ENCODE measurements at regions not wholly inside any gene's neighbourhood (a gene's known extent, or its start where the extent isn't known, plus 50 kb on each side); places are given as distances from the start of the nearest gene placed in this dataset.

DNA sequence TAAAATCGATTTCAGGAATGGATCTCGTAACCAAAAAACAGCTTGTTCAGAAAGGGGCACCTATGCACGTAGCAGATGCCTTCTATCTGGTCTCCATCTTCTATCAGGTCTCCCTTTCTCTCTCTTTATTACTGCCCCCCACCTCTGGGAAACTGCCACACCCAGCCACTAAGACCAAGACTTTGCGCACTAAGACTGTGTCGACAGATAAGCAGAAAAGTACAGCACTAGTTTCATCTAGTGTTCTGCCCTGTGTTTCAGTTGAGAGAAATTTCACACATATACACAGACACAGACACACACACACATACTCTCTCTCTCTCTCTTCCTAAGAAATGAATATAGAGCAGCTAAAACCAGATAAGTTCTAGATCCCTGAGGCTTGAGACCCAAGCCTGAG is 210.1 kb upstream of the MAP3K1 start:
- TF ChIP-seq EP300 (IDR thresholded peaks at IDR 0.05), result no peak
- TF ChIP-seq POLR2A (IDR thresholded peaks at IDR 0.05; ENCODE audit: low read depth), result no peak
- TF ChIP-seq POLR2AphosphoS5 (IDR thresholded peaks at IDR 0.05), result no peak
- TF ChIP-seq, protein P1, sequence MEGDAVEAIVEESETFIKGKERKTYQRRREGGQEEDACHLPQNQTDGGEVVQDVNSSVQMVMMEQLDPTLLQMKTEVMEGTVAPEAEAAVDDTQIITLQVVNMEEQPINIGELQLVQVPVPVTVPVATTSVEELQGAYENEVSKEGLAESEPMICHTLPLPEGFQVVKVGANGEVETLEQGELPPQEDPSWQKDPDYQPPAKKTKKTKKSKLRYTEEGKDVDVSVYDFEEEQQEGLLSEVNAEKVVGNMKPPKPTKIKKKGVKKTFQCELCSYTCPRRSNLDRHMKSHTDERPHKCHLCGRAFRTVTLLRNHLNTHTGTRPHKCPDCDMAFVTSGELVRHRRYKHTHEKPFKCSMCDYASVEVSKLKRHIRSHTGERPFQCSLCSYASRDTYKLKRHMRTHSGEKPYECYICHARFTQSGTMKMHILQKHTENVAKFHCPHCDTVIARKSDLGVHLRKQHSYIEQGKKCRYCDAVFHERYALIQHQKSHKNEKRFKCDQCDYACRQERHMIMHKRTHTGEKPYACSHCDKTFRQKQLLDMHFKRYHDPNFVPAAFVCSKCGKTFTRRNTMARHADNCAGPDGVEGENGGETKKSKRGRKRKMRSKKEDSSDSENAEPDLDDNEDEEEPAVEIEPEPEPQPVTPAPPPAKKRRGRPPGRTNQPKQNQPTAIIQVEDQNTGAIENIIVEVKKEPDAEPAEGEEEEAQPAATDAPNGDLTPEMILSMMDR (IDR thresholded peaks at IDR 0.05), result no peak
- H3K36me3 ChIP-seq, result no peaks in the 10 kb centered on the region
- WGBS, result 93% methylated on average over 5 of the region's 5 CpGs

DNA sequence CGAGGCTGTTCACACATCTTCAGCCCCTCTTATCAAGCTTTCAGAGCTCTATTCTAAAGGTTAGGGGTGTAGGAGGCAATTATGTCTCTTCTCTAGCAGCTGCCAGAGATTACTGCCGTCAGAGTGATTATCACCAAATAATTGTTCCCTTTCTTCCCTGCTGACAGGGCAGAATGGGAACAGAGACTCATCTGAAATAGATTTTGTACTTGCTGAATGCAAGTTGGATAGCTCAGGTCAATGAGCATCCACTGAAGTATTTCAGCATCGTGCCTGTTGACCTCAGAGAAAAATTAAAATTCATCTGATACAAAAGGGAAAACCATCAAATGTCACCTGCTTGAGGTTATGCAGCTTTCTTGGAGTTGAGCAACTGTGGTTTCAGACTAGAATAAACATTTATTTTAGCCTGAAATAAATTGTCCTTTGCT is 213.7 kb upstream of the MAP3K1 start:
- Histone ChIP-seq H3K27me3 (no peaks in the 10 kb centered on the region), H3K4me3 (no peak overlapping the region), H3K4me1 (peaks cover 4 to 28% (median 17%) of the 10 kb centered on the region in 4 donors), H3K27ac (replicated peaks in 1 of 4) (no peak overlapping the region), H3K36me3 (no peaks in the 10 kb centered on the region), H3K9me3 (no peaks in the 10 kb centered on the region)
- WGBS, result 35% methylated on average over 3 of the region's 3 CpGs
- TF ChIP-seq POLR2AphosphoS5 (IDR thresholded peaks at IDR 0.05) (peak in 1 of 2 donors; percentile 56), POLR2A (IDR thresholded peaks at IDR 0.05; ENCODE audit: low read depth) (no peak)
- TF ChIP-seq, protein P1 (IDR thresholded peaks at IDR 0.05), result no peak
- no peak for DNase-seq (ENCODE audit: extremely low spot score)
- intact Hi-C loops (cut with DNase I), result no loop called here

More for the DNA sequence above, 210.1 kb upstream of the MAP3K1 start:
- Histone ChIP-seq H3K4me1 (peaks cover 6 to 47% (median 36%) of the 10 kb centered on the region in 4 donors), H3K27me3 (no peaks in the 10 kb centered on the region), H3K27ac (replicated peaks in 1 of 4) (no peak overlapping the region), H3K9me3 (no peaks in the 10 kb centered on the region), H3K4me3 (no peak overlapping the region)
- no peak for DNase-seq (ENCODE audit: extremely low spot score)
- intact Hi-C loops (cut with DNase I), result no loop called here

DNA sequence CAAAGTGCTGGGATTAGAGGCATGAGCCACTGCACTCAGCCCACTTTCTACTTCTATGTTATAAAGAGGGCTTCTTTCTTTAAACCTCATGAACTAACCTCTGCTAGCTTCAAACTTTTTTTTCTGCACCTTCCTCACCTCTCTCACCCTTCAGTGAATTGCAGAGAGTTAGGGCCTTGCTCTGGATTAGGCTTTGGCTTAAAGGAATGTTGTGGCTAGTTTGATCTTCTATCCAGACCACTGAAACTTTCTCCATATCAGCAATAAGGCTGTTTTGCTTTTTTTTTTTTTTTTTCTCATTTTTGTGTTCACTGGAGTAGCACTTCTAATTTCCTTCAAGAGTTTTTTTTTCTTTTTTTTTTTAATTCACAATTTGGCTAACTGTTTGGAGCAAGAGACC is 216.4 kb upstream of the MAP3K1 start:
- Histone ChIP-seq H3K4me3 (no peak overlapping the region), H3K27ac (replicated peaks in 1 of 4) (no peak overlapping the region), H3K4me1 (peaks cover 4 to 19% (median 10%) of the 10 kb centered on the region in 4 donors), H3K27me3 (no peaks in the 10 kb centered on the region), H3K36me3 (no peaks in the 10 kb centered on the region), H3K9me3 (no peaks in the 10 kb centered on the region)
- DNase-seq (ENCODE audit: extremely low spot score), result no peak
- TF ChIP-seq, protein P1 (IDR thresholded peaks at IDR 0.05), result no peak
- TF ChIP-seq POLR2AphosphoS5 (IDR thresholded peaks at IDR 0.05) (no peak), POLR2A (IDR thresholded peaks at IDR 0.05; ENCODE audit: low read depth) (no peak), EP300 (IDR thresholded peaks at IDR 0.05) (no peak)
- intact Hi-C loops (cut with DNase I), result no loop called here

DNA sequence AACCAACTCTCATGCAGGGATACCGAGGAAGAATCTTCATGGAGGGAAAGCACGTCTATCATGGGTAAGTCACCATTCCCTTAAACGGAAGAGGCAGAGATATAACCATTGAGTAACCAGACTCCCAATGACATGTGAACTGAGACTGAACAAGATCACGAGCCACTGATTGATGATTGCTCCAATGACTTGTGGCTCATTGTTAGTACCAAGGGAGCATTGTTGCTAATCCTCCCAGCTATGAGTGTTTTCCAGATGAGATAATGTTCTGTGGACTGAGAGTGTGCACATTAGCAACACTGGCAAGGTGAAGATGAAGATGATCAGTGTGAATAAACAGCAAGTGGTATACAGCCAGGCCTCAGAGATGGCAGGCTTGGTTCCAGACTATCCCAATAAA is 219.2 kb upstream of the MAP3K1 start:
- intact Hi-C loops (cut with DNase I), result no loop called here
- Histone ChIP-seq H3K36me3 (no peaks in the 10 kb centered on the region), H3K9me3 (no peaks in the 10 kb centered on the region), H3K27me3 (no peaks in the 10 kb centered on the region), H3K4me1 (peaks cover 0 to 2% (median 1%) of the 10 kb centered on the region in 4 donors), H3K27ac (replicated peaks in 1 of 4) (no peak overlapping the region), H3K4me3 (no peak overlapping the region)
- no peak for DNase-seq (ENCODE audit: extremely low spot score)
- WGBS, result 89% methylated on average over 4 of the region's 4 CpGs
- no peak for TF ChIP-seq EP300 (IDR thresholded peaks at IDR 0.05)
- TF ChIP-seq, protein P1 (IDR thresholded peaks at IDR 0.05), result no peak
- no peak for TF ChIP-seq POLR2AphosphoS5 (IDR thresholded peaks at IDR 0.05)
- TF ChIP-seq POLR2A (IDR thresholded peaks at IDR 0.05; ENCODE audit: low read depth), result no peak

GRCh38 chr5:56595566-56595965 is 219.8 kb upstream of the MAP3K1 start:
- Histone ChIP-seq H3K4me1 (no peaks in the 10 kb centered on the region), H3K27me3 (no peaks in the 10 kb centered on the region), H3K4me3 (no peak overlapping the region), H3K36me3 (no peaks in the 10 kb centered on the region), H3K27ac (replicated peaks in 1 of 4) (no peak overlapping the region), H3K9me3 (no peaks in the 10 kb centered on the region)
- WGBS, result 94% methylated on average over 2 of the region's 2 CpGs
- DNase-seq (ENCODE audit: extremely low spot score), result no peak
- TF ChIP-seq, protein P1 (IDR thresholded peaks at IDR 0.05), result no peak
- TF ChIP-seq EP300 (IDR thresholded peaks at IDR 0.05) (no peak), POLR2A (IDR thresholded peaks at IDR 0.05; ENCODE audit: low read depth) (no peak), POLR2AphosphoS5 (IDR thresholded peaks at IDR 0.05) (no peak)
- intact Hi-C loops (cut with DNase I), result no loop called here
